Panc1 (cell line): ENCODE measurements at regions not wholly inside any gene's neighbourhood (a gene's known extent, or its start where the extent isn't known, plus 50 kb on each side); places are given as distances from the start of the nearest gene placed in this dataset.

Experiments used
- POLR2AphosphoS5 ChIP-seq: IDR thresholded peaks from 2 replicates; pipeline ENCODE4 v1.6.1; 2012; ENCODE audit warnings: mild to moderate bottlenecking, low read depth, low read length, moderate library complexity
- SIN3A ChIP-seq: IDR thresholded peaks from 2 replicates; pipeline ENCODE4 v1.6.1; 2012; ENCODE audit warnings: low read depth, mild to moderate bottlenecking, low read length, moderate library complexity, borderline replicate concordance; ENCODE audit not compliant: insufficient read depth
- TF ChIP-seq, protein P1 (sequence below): fragments of 450-650 bp; IDR thresholded peaks from 2 replicates; pipeline ENCODE4 v1.5.1; 2017; ENCODE audit warnings: mild to moderate bottlenecking

GRCh38 chr16:51430716-51431369 lies 279.8 kb upstream of the SALL1 start:
- TF ChIP-seq, protein P1, sequence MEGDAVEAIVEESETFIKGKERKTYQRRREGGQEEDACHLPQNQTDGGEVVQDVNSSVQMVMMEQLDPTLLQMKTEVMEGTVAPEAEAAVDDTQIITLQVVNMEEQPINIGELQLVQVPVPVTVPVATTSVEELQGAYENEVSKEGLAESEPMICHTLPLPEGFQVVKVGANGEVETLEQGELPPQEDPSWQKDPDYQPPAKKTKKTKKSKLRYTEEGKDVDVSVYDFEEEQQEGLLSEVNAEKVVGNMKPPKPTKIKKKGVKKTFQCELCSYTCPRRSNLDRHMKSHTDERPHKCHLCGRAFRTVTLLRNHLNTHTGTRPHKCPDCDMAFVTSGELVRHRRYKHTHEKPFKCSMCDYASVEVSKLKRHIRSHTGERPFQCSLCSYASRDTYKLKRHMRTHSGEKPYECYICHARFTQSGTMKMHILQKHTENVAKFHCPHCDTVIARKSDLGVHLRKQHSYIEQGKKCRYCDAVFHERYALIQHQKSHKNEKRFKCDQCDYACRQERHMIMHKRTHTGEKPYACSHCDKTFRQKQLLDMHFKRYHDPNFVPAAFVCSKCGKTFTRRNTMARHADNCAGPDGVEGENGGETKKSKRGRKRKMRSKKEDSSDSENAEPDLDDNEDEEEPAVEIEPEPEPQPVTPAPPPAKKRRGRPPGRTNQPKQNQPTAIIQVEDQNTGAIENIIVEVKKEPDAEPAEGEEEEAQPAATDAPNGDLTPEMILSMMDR = no peak
- TF ChIP-seq SIN3A (no peak), POLR2AphosphoS5 (no peak)
